Panc1 (cell line): ENCODE measurements at regions not wholly inside any gene's neighbourhood (a gene's known extent, or its start where the extent isn't known, plus 50 kb on each side); places are given as distances from the start of the nearest gene placed in this dataset.

Source experiments
- ATAC-seq: fragments of 200-7000 bp; cut with Tn5 transposase; 2 replicates; pipeline ENCODE4 v1.9.1; 2020; ENCODE audit warnings: mild to moderate bottlenecking, moderate library complexity
- BruUV-seq: library from RNA; stranded (reverse); fragments of 400-500 nt; replicated peaks from 2 replicates; lab custom pipeline; 2021; lab: Mats Ljungman, UMichigan
- CTCF ChIA-PET: fragments of 300-600 bp; sonication (Branson Sonifier 250); formaldehyde crosslinking; loops from one replicate; lab custom pipeline; 2022; ENCODE audit warnings: antibody characterized with exemption; lab: Charles Lee
- POLR2A ChIA-PET: fragments of 300-600 bp; sonication (Branson Sonifier 250); formaldehyde crosslinking; loops from one replicate; lab custom pipeline; 2022; ENCODE audit warnings: antibody characterized with exemption; lab: Charles Lee
- DNase-seq: peaks from one replicate; pipeline ENCODE4 v3.0.0-alpha.2; 2010; ENCODE audit warnings: low read depth, low spot score
- H3K27ac ChIP-seq: 2 replicates; pipeline ENCODE4 v1.5.1; 2011; ENCODE audit warnings: mild to moderate bottlenecking, low read length, inconsistent platforms
- H3K27me3 ChIP-seq: fragments of 200-500 bp; sonication (Bioruptor generic); 2 replicates; pipeline ENCODE4 v1.6.0; 2014; ENCODE audit warnings: low read length, inconsistent platforms; ENCODE audit not compliant: control insufficient read depth, insufficient read depth
- H3K36me3 ChIP-seq: fragments of 200-500 bp; sonication (Bioruptor generic); 2 replicates; pipeline ENCODE4 v1.5.1; 2014; ENCODE audit warnings: inconsistent platforms, mild to moderate bottlenecking, low read length, moderate library complexity; ENCODE audit not compliant: control insufficient read depth, insufficient read depth
- H3K4me1 ChIP-seq: 2 replicates; pipeline ENCODE4 v1.5.1; 2011; ENCODE audit warnings: inconsistent platforms, mild to moderate bottlenecking, low read length, moderate library complexity; ENCODE audit not compliant: control insufficient read depth, insufficient read depth
- H3K4me3 ChIP-seq, 2 experiments: 2 replicates each; pipeline ENCODE4 v1.5.1; 2011 to 2012; ENCODE audit warnings: low read depth in 2 of 2, low read length in 2 of 2, mild to moderate bottlenecking in 2 of 2, inconsistent platforms in 1 of 2, moderate library complexity in 1 of 2
- H3K9me3 ChIP-seq: fragments of 200-500 bp; sonication (Bioruptor generic); 2 replicates; pipeline ENCODE4 v1.5.1; 2014; ENCODE audit warnings: low read depth, mild to moderate bottlenecking, inconsistent platforms, low read length, moderate library complexity; ENCODE audit not compliant: control insufficient read depth, insufficient read depth
- CTCF ChIP-seq: fragments of 450-650 bp; IDR thresholded peaks from 2 replicates; pipeline ENCODE4 v1.5.1; 2017; ENCODE audit warnings: mild to moderate bottlenecking
- POLR2AphosphoS5 ChIP-seq: IDR thresholded peaks from 2 replicates; pipeline ENCODE4 v1.6.1; 2012; ENCODE audit warnings: mild to moderate bottlenecking, low read depth, low read length, moderate library complexity
- REST ChIP-seq, 2 experiments: IDR thresholded peaks; 2 replicates each; pipeline ENCODE4 v1.6.1; 2011 to 2012; ENCODE audit warnings: low read depth in 2 of 2, control low read depth in 1 of 2, low read length in 1 of 2, mild to moderate bottlenecking in 1 of 2, moderate library complexity in 1 of 2; ENCODE audit not compliant: insufficient read depth in 1 of 2
- SIN3A ChIP-seq: IDR thresholded peaks from 2 replicates; pipeline ENCODE4 v1.6.1; 2012; ENCODE audit warnings: low read depth, mild to moderate bottlenecking, low read length, moderate library complexity, borderline replicate concordance; ENCODE audit not compliant: insufficient read depth
- TCF7L2 ChIP-seq: IDR thresholded peaks from 2 replicates; pipeline ENCODE4 v1.6.1; 2011; ENCODE audit warnings: mild to moderate bottlenecking, low read depth, low read length, inconsistent platforms
- in situ Hi-C: cut with HindIII; loops from 2 replicates; pipeline ENCODE4 v1.10.0; 2016; ENCODE audit warnings: low sequenced_read_pairs, low pct_unique_long_range_greater_than_20kb
- intact Hi-C: fragments of 100-400 bp; cut with micrococcal nuclease; formaldehyde crosslinking; loops from one replicate; pipeline ENCODE4 v1.10.0; 2022; ENCODE audit not compliant: unreplicated experiment

GRCh38 chr7:46173476-46174195 is 252.6 kb upstream of the IGFBP3 start:
- no peaks in the 10 kb centered on the region for H3K36me3 ChIP-seq
- no peaks in the 10 kb centered on the region for H3K27me3 ChIP-seq
- H3K4me1 ChIP-seq: no peaks in the 10 kb centered on the region
- DNase-seq: no peak
- POLR2A ChIA-PET: no interaction called here
- intact Hi-C loops (no loop called here), in situ Hi-C loops (no loop called here)
- ATAC-seq: no peak
- no peak overlapping the region for H3K27ac ChIP-seq
- no peak for TF ChIP-seq TCF7L2
- TF ChIP-seq REST (IDR thresholded peaks at IDR 0.05; ENCODE audit: insufficient read depth in 1 of 2, low read depth in 2 of 2, low read length in 1 of 2): no peak
- no peak for TF ChIP-seq POLR2AphosphoS5
- no peak for TF ChIP-seq CTCF
- TF ChIP-seq SIN3A: no peak
- no TSS peak for BruUV-seq
- H3K4me3 ChIP-seq: no peak overlapping the region
- CTCF ChIA-PET: no interaction called here
- H3K9me3 ChIP-seq: no peaks in the 10 kb centered on the region

- H3K4me1 ChIP-seq: no peaks in the 10 kb centered on the region
- in situ Hi-C loops: no loop called here
- no peaks in the 10 kb centered on the region for H3K27me3 ChIP-seq
- no peak overlapping the region for H3K4me3 ChIP-seq
- no peak for DNase-seq
- ChIA-PET POLR2A (no interaction called here), CTCF (no interaction called here)
- no TSS peak for BruUV-seq
- no peak for ATAC-seq
- no peak overlapping the region for H3K27ac ChIP-seq
- no peaks in the 10 kb centered on the region for H3K9me3 ChIP-seq
- TF ChIP-seq CTCF: no peak
- no peak for TF ChIP-seq POLR2AphosphoS5
- no peak for TF ChIP-seq SIN3A
- TF ChIP-seq REST (IDR thresholded peaks at IDR 0.05; ENCODE audit: insufficient read depth in 1 of 2, low read depth in 2 of 2, low read length in 1 of 2): no peak
- no peaks in the 10 kb centered on the region for H3K36me3 ChIP-seq
- intact Hi-C loops: no loop called here
Observed at GRCh38 chr7:46170792-46171191, 249.7 kb upstream of the IGFBP3 start.
